ENCODE measurements at regions not wholly inside any gene's neighbourhood (a gene's known extent, or its start where the extent isn't known, plus 50 kb on each side); places are given as distances from the start of the nearest gene placed in this dataset.

DNA sequence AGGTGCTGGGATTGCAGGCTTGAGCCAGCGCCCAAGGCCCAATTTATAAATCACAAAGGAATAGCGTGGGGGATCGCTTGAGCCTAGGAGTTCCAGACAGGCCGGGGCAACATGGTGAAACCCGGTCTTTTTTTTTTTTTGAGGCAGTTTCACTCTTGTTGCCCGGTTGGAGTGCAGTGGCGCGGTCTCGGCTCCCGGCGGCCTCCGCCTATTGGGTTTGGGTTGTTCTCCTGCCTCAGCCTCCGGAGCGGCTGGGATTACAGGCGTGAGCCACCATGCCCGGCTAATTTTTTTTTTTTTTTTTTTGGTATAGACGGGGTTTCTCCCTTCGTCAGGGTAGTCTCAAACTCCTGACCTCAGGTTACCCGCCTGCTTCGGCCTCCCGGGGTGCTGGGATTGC lies 65.0 kb downstream of the GOLGA6L7 start:
- TF ChIP-seq, protein P1, sequence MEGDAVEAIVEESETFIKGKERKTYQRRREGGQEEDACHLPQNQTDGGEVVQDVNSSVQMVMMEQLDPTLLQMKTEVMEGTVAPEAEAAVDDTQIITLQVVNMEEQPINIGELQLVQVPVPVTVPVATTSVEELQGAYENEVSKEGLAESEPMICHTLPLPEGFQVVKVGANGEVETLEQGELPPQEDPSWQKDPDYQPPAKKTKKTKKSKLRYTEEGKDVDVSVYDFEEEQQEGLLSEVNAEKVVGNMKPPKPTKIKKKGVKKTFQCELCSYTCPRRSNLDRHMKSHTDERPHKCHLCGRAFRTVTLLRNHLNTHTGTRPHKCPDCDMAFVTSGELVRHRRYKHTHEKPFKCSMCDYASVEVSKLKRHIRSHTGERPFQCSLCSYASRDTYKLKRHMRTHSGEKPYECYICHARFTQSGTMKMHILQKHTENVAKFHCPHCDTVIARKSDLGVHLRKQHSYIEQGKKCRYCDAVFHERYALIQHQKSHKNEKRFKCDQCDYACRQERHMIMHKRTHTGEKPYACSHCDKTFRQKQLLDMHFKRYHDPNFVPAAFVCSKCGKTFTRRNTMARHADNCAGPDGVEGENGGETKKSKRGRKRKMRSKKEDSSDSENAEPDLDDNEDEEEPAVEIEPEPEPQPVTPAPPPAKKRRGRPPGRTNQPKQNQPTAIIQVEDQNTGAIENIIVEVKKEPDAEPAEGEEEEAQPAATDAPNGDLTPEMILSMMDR (IDR thresholded peaks at IDR 0.05 in 2 of 3, conservative IDR thresholded peaks at IDR 0.05 in 1 of 3; ENCODE audit: insufficient read depth in 2 of 3, low read depth in 1 of 3, low read length in 3 of 3): no peak
- TF ChIP-seq, protein P2, sequence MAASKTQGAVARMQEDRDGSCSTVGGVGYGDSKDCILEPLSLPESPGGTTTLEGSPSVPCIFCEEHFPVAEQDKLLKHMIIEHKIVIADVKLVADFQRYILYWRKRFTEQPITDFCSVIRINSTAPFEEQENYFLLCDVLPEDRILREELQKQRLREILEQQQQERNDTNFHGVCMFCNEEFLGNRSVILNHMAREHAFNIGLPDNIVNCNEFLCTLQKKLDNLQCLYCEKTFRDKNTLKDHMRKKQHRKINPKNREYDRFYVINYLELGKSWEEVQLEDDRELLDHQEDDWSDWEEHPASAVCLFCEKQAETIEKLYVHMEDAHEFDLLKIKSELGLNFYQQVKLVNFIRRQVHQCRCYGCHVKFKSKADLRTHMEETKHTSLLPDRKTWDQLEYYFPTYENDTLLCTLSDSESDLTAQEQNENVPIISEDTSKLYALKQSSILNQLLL (CRISPR knock-in tag; IDR thresholded peaks at IDR 0.05; ENCODE audit: borderline replicate concordance): no peak
- TF ChIP-seq ATF1 (CRISPR knock-in tag; IDR thresholded peaks at IDR 0.05): no peak
- TF ChIP-seq ATF1 (tag; IDR thresholded peaks at IDR 0.05): no peak
- no peak for TF ChIP-seq GABPA (tag; conservative IDR thresholded peaks at IDR 0.05; ENCODE audit: low read depth)
- TF ChIP-seq NRF1 (conservative IDR thresholded peaks at IDR 0.05 in 1 of 2, IDR thresholded peaks at IDR 0.05 in 1 of 2): no peak
- TF ChIP-seq SMAD1 (IDR thresholded peaks at IDR 0.05; ENCODE audit: low read depth, low read length, partially characterized antibody): no peak
- TF ChIP-seq, protein P3, sequence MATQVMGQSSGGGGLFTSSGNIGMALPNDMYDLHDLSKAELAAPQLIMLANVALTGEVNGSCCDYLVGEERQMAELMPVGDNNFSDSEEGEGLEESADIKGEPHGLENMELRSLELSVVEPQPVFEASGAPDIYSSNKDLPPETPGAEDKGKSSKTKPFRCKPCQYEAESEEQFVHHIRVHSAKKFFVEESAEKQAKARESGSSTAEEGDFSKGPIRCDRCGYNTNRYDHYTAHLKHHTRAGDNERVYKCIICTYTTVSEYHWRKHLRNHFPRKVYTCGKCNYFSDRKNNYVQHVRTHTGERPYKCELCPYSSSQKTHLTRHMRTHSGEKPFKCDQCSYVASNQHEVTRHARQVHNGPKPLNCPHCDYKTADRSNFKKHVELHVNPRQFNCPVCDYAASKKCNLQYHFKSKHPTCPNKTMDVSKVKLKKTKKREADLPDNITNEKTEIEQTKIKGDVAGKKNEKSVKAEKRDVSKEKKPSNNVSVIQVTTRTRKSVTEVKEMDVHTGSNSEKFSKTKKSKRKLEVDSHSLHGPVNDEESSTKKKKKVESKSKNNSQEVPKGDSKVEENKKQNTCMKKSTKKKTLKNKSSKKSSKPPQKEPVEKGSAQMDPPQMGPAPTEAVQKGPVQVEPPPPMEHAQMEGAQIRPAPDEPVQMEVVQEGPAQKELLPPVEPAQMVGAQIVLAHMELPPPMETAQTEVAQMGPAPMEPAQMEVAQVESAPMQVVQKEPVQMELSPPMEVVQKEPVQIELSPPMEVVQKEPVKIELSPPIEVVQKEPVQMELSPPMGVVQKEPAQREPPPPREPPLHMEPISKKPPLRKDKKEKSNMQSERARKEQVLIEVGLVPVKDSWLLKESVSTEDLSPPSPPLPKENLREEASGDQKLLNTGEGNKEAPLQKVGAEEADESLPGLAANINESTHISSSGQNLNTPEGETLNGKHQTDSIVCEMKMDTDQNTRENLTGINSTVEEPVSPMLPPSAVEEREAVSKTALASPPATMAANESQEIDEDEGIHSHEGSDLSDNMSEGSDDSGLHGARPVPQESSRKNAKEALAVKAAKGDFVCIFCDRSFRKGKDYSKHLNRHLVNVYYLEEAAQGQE (IDR thresholded peaks at IDR 0.05; ENCODE audit: borderline replicate concordance): no peak
- TF ChIP-seq, protein P3 (CRISPR knock-in tag; IDR thresholded peaks at IDR 0.05; ENCODE audit: low read depth): no peak
- no peak for TF ChIP-seq MEF2A (IDR thresholded peaks at IDR 0.05; ENCODE audit: control insufficient read depth, low read depth, low read length)
- no peak for TF ChIP-seq EZH2 (IDR thresholded peaks at IDR 0.05; ENCODE audit: borderline replicate concordance, low read depth, low read length)
- TF ChIP-seq SRSF3 (IDR thresholded peaks at IDR 0.05; ENCODE audit: insufficient read depth, low read length): no peak
- TF ChIP-seq ZBTB1 (CRISPR knock-in tag; IDR thresholded peaks at IDR 0.05; ENCODE audit: borderline replicate concordance, low read depth): no peak
- no peak for TF ChIP-seq TEAD2 (tag; IDR thresholded peaks at IDR 0.05)

Measured in K562 (cell line).